Hematopoietic multipotent progenitor cell treated with erythropoietin and hydrocortisone succinate and interleukin-3 and kit ligand, for 6 days (in vitro differentiated cells): ENCODE measurements at regions not wholly inside any gene's neighbourhood (a gene's known extent, or its start where the extent isn't known, plus 50 kb on each side); places are given as distances from the start of the nearest gene placed in this dataset.
"Not testable (repeated sequence)": the region's sequence is repeated elsewhere in the genome, so short reads cannot be mapped to it uniquely, and the experiment has no call there.

Source experiments
- DNase-seq: peaks from one replicate; pipeline ENCODE4 v3.0.0-alpha.2; 2015

DNA sequence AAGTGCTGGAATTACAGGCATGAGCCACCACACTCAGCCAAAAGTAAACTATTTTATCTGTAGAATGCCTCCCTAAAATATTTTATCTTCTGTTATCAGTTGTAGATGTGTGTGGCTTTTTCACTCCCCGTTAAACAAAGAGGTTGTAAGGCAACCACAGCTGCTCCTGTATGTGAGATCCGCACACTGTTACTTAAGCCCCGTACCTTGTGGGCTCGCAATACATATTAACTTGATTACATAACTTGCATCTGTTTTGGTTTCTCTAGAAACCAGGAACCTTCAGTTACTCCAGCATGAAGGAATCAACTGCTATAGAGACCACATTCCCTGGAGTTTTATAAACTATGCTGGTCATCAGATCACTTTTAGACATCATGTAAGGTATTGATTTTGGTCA is 420.1 kb upstream of the SLC35B3 start:
- peak; percentile 11 for DNase-seq

DNA sequence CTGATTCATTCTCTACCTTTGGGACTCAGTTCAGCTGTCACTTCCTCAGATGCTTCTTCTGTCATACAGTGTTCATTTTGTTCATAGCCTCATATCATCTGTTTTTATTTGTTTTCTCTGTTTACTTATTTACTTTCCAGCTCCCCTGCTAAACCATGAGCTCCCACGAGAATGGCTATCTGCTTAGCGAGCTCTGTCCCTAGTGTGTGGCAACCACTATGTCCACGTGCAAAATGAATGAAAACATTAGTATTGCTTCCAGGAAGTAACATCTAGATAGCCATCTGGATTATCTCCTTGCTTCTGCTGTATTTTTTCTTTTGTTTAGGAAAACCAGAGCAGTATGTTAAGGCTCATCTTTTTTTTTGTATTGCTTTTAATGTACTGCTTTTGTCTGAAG is 417.0 kb upstream of the SLC35B3 start:
- no peak for DNase-seq

DNA sequence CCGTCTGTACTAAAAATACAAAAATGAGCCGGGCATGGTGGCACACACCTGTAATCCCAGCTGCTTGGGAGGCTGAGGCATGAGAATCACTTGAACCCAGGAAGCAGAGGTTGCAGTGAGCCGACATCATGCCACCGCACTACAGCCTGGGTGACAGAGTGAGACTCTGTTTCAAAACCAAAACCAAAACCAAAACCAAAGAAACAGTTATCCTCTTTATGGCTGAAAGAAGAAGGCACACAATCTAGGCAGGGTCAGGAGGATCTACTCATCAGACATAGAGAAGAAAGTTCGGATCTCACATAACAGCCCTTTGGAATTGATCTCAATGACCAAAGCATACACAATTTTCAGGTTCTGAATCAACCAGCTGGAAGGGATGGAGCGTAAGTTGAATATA is 411.3 kb upstream of the SLC35B3 start:
- DNase-seq: not testable (repeated sequence)

DNA sequence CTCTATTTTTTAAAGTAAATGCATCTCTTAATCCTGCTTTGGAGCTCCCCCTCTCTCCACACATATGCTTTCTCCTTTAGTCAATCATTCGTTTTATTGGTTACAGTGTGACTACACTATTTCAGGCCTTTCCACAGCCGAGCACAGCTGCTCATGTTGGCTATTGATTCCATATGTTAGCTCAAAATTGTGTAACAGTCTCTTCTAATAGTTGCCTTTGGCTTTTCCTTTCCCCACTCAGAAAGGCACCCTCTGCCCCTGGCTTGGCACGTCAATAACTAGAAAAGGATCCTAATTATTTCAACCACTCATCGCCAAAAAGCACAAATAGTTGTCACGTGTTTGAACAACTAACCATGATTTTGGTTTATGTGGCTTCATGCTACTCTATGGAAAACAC is 410.3 kb upstream of the SLC35B3 start:
- no peak for DNase-seq

DNA sequence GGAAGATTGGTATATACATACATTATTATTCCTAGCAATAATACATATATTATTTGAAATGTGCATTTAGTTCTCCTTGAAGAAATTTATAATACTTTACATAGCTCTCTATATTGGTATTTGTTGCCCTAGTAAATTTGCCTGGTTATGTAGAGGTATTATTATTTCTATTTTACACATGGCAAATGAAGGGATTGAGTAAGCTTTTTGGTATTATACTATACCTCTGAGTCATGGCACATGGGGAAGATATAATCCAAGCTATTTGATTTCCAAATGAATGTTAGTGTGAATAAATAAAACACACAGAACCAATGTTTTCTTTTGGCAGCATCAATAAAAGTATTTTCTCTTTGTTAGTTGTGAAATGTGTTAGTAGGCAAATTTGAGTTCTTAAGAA is 409.6 kb upstream of the SLC35B3 start:
- no peak for DNase-seq

DNA sequence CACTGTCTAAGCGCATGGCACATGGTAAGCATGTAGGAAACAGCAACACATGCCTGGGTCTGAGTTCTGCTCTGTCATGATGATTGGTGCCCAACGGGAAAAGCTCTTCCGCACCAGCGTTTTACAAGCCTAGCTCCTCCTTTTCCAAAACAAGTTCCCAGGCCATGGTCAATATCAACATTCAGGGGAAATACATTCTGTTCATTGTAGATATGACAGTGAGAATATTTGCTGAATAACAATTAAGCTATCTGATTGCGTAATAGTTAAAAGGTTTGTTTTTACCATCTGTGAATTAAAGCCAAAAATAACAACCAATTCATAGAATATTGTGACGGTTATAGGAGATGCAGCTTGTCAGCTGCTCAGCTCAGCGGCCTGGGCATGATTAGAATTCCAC is 404.3 kb upstream of the SLC35B3 start:
- DNase-seq: no peak

DNA sequence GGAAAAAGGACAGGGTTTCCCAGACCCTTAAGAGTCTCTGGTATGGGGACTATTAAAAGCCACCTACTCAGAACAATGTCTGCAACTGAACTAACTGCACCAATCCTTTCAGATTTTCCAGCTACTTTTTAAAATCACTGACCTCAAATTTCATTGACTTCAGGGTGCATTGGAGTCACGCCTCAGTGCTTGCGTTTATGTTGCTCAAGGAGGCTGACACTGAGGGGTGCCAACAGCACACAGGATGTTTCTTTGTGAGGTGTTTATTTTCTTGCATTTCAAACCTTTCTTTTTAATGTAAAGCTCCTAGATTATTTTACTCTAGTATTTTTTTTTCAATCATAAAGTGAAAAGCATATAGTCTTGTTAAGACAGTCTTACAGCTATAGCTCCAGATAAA is 402.0 kb upstream of the SLC35B3 start:
- DNase-seq: no peak

DNA sequence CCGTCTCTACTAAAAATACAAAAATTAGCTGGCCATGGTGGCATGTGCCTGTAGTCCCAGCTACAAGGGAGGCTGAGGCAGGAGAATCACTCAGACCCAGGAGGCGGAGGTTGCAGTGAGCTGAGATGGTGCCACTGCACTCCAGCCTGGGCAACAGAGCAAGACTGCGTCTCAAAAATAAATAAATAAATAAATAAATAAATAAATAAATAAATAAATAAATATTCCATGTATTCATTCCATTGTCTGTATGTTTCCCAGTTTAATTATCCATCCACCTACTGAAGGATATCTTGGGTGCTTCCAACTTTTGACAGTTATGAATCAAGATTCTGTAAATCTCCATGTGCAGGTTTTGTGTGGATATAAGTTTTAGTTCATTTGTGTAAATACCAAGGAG is 397.4 kb upstream of the SLC35B3 start:
- DNase-seq: not testable (repeated sequence)

DNA sequence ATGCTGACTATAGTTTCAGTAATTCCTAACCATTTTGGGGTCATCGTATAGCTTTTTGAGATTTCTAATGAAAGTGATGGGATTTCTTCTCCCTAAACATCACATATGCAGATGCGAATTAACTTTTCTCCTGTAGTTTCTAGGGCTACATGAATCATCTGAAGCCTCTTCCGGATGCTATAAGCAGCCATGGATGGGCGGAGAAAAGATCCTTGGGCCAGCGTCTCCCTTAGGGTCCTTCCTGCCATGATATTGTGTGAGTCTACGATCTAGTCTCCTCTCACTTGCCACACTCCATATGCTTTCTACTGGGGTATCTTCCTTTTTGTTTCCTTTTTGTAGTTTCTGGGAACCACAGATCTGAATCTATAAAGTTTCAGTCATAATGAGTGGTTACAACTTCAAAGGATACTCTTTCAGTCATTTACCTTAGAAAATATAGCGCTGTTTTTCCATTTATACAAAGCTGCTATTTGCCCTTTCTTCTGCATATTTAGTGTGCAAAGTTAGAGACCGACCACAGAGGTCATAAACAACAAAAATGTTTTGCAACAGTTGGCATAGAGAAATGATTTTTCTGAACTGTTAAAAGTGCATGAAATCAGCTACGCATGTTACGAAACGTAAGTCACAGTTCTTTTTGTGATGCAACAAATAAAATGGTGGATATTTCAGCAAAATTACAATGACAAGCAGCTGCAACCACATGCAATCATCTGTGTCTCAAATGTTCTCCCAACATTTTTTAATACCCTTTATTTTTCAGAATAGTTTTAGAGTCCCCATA is 396.2 kb upstream of the SLC35B3 start:
- peak; percentile 52 for DNase-seq

DNA sequence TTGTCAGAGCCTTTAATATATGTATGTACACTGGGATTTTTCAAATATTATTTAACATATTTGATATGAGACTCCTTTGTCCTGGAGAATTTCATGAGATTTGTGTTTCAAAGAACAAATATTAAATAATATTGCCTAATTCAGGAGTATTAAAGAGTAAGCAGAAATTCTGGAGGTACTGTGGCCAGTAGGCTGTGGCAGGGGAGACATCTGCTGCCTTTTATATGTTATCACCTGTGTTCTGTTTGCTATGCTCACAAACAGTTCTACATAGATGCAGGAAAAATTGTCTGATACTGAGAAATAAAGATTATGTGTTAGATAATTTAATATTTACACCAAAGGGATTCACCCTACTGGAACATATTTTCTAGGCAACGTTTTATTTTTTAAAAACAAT is 395.4 kb upstream of the SLC35B3 start:
- no peak for DNase-seq

DNA sequence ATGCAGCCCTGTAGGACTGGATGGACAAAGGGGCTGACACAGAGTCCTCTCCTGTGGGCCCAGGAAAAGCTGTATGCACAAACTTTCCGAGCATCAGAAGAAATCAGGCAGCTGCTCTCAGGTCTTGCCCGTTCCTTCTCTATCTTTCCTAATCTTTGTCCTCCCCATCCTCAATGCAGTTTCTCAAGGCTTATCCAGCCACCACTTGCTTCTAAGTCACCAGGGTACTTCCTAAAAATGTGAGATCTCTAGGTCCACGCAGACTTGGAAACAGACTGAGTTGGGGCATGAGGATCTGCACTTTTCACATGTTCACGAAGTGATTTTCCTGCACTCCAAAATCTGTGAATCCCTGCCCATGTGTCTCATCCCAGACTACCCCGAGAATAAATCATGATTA is 394.5 kb upstream of the SLC35B3 start:
- DNase-seq: no peak

DNA sequence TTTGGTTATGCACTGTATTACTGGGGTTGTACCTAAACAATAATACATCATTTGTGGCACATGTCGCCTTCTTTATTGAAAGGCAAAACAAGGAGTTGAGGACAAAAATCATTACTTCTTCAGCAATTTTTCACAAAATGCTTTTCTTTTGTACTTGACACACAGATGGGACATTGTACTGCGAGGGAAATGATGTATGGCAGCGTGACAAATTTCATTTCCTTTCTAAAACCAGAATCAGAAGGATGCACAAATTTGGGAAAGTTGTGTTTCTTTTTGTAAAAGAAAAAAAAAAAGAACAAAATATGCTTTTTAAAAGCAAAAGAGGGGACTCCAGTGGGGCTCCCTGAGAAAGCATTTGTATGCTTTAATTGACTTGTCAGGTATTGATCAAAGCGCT is 394.0 kb upstream of the SLC35B3 start:
- no peak for DNase-seq

DNA sequence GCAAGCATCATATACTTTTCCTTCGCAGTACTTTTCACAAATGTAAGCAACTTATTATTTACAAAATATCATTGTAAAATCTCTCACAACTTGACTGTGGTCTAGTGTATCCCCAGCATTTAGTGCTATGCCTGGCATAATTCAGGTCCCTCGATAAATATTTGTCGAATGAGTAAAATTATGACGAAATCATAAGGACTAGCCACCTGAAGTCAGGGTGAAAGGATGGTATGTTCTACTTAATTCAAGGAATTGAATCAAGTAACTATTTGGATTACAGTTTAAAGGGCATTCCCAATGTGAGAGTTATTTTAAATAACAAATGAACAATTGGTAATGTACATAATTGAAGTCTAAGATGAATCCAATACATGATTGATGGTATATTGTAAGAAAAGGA is 393.0 kb upstream of the SLC35B3 start:
- DNase-seq: no peak

DNA sequence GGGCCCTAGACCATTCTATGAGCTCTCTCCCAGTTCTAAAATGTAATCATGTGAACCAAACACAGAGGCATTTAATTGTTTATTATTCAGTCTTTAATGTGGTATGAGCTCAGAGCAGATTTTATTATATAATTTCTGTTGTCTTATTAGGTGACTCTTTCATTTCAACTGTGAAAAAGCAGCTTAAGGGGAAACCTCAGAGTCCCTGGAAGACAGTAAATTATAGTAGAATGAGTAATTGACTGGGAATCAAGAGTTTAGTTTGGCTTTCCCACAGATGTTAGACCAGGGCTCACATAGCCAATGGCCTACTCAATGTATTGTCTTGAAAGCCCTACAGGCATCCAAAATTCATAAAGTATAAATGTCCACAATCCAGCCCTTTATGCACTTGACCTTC is 390.4 kb upstream of the SLC35B3 start:
- DNase-seq: no peak

DNA sequence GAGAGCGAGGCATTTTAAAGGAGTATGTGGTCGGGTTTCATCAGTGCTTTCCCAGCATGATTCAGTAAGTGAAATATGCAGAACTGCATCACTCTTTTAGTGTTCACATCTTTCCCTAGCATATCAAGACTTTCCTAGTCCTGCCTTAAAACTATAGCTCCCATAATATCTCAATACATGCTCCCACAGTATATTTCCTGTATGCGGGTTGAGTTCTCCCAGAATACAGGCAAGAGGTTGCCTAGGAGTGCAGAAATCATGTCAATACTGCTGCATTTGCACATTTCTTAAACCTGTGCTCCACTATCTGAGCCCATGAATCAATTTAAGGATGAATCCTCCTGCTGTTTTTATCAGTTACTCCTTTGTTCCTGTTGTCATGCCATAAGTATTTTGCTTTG is 386.6 kb upstream of the SLC35B3 start:
- no peak for DNase-seq

DNA sequence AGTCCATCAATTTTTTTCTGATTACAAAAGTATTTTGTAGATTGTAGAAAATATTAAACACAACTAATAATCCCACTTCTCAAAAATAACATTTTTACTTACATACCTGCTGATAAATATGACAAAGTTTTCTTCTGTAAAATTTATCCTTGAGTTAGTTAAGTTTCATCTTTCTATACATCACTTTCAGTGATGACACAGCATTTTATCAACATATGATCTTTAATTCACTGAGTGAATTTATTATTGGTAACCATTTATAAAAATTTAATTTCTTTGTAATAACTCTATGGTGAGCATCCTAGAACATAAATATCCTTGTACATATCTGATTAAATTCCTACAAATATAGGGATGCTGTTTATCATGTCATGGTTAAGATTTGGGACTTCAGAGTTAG is 385.0 kb upstream of the SLC35B3 start:
- no peak for DNase-seq

DNA sequence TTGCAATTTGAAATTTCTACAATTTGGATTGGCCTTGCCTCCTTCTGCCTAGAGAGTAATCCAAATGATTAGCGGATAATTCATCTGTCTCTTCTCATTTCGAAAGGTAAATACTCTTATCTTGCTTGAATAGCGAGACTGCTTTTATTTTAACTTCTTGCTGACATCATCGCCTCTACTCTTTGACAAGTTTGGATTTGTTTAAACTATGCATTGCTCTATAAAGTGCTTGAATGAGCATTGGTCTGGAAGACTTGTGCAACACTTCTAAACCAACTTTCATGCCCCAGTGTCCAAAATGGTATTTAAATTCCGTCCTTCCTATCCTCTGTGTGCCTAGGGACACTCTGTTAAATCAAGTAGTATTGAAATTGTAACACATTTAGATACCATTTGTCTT is 384.1 kb upstream of the SLC35B3 start:
- DNase-seq: no peak

DNA sequence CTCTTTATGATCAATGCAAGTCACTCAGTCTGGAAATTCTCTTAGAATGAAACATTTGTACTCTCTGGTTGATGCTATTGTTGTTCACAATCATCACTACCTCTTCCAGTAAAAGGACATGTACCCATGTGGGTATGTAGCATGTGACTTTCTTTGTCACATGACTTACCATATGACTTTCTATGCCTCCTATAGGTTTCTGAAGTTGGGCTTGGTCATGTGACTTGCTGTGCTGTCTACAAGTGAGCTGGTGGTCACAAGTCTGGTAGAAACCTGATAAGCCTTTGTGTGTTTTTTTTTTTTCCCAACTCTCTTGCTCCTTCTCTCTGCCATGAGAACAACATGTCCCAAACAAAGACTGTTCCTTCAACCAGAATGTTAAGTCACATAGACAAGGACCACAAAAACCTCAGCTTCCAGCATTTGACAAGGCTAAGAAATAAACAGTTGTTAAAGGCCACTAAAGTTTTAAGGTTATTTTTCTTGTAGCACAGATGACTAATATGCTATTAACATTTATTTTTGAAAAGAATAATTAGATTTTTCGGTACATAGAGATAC is 379.2 kb upstream of the SLC35B3 start:
- DNase-seq: no peak

DNA sequence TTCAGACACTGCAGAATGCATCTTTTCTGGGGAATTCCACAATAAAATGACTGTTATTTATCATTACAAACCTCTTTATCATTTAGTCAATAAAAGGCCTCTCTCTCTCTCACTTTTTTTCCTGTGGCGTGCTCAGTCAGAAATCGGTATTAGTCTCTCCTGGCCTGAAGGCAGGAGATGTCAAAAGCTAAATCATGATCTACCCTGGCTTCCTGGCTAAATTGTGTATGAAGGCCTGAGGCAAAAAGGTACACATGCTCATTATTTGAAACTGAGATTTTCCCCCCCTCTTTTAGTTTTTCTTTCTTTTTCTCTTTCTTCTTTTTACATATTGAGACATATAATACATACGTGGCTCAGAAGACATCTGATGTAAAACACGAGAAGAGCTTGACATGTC is 375.0 kb upstream of the SLC35B3 start:
- DNase-seq: no peak

DNA sequence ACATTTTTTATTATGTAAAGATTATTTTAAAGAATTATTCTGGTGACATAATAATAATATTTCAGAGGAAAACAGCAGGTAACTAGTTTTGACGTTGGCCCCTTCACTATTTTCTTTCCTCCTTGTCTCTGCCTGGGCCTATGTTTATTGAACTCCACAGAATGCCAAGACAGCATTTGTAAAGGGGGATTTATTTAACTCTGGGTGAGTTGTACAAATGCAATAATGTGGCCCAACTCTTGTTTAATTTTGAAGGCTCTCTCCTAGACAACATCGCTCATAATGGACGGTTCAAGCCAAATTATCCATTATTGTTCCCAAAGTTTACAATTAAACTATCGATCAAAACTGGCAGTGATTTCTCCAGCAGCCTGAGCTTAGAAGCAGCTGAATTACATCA is 374.3 kb upstream of the SLC35B3 start:
- no peak for DNase-seq

DNA sequence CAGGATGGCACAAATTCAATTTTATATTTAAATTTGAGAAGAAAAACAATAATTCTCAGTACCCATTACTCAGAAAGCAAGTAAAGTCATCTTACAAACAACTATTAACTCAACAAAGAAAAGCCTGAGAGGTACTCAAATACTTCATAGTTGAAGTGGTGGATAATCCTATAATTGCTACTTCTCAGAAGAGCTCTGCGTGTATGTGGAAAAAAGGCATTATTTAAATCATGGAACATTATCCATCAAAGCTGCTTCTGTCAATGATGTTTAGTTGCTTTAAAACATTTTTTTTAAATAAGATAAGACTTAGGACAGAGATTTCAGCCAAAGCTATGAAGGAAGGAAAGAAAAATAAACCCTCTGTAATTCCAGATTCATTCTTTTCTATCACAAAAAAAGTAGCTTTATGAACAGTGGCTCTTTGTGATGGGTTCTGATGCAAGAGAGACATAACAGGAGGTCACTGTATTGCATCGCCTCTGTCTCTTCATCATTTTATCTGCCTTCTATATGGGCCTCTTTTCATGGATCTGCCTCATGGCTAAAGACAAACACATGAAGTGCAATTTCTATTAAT is 367.9 kb upstream of the SLC35B3 start:
- DNase-seq: no peak

DNA sequence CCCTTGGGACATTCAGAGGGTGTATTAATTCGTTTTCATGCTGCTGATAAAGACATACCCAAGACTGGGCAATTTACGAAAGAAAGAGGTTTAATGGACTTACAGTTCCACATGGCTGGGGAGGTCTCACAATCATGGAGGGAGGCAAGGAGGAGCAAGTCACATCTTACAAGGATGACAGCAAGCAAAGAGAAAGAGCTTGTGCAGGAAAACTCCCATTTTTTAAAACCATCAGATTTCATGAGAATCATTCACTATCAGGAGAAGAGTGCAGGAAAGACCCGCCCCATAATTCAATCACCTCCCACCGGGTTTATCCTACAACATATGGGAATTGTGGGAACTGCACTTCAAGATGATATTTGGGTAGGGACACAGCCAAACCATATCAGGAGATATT is 367.1 kb upstream of the SLC35B3 start:
- DNase-seq: not testable (repeated sequence)

DNA sequence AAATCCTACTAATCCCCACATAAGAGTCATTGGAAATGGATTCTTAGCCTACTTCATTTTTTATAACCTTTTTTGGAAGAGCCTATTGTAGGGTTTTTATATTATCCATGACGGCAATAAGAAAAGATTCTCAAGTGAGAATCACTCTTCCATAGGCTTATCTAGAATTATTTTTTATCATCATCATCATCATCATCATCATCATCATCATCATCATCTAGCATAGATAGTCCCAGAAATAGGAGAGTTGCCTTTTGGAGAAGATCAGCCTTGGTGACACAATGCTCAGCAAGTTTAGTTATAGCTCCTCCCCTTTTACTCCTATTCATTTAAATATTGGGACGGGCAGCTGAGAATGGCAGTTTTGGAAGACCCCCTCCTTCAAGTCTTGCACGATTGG is 359.1 kb upstream of the SLC35B3 start:
- DNase-seq: no peak

DNA sequence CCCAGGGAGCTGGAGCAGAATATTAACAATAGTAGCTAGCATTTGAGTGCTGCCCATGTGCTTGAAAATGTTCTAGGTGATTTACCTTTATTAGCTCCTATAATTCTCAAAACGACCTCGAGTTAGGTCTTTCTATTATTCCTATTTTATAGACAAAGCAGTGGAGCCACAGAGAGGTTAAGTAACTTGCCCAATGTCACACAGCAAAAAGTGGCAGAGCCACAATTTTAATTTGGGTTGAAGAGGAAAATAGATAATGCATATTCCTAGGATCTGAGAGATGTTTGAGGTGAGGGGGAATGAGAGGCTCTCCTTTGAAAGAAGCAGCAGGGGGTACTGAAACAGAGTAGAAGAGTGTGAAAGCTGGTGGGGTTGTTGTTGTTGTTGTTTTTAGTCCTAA is 354.5 kb upstream of the SLC35B3 start:
- no peak for DNase-seq

DNA sequence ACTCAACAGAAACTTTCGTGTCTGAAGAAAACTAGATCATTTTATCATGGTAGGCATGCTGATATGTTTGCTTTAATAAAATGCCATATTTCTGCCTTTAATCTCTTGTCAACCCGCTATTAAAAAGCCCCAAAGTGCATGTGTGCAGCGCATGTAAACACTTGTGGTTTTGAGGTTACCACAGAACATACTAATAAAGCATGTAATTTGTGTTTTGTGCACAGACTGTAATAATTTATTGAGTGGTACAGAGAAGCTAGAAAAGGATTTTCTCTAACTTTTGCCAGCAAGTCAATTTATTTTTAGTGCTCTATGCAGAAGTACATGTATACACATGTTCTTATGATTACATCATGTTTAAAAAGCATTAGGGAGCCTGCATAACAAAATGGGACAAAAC is 349.9 kb upstream of the SLC35B3 start:
- DNase-seq: no peak
